ENCODE measurements at regions not wholly inside any gene's neighbourhood (a gene's known extent, or its start where the extent isn't known, plus 50 kb on each side); places are given as distances from the start of the nearest gene placed in this dataset.

DNA sequence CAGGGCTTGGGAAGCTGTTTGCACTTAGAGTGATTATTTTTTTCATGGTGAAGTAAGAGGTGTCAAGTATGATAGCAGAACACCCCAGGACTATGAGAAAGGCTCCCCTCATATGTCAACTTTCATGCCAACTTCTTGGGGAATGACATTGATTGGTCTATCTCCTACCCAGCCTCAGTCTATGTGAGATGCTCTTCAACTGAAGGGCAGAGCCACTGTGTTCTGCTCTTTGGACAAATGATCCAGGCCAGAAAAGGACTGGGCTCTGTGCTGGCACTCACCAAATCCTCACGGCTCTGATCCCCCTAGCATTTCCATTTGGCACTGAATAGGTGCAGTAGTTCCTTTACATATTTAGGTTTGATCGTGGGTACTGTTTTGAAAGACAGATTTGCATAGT, 151.1 kb downstream of the DMRT2 start:
- DNase-seq: no peak

DNA sequence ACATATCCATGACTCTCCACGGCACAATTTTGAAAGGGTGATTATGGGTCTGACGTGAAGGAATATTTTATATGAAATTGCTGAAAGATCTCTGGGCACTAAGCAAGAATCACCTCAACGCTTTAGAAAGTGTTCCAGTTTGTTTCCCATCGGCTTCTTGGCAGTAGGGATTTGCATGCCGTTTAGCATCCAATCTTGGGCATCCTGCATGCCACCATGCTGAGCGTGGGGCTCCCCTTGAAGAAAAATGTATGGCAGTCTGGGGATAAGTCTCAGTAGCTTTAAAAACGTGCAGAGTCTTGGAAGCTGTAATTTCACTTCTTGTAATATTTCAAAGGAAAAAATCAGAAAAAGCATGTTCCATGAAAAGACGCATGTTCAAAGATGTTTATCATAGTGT, 151.7 kb downstream of the DMRT2 start:
- no peak for DNase-seq

DNA sequence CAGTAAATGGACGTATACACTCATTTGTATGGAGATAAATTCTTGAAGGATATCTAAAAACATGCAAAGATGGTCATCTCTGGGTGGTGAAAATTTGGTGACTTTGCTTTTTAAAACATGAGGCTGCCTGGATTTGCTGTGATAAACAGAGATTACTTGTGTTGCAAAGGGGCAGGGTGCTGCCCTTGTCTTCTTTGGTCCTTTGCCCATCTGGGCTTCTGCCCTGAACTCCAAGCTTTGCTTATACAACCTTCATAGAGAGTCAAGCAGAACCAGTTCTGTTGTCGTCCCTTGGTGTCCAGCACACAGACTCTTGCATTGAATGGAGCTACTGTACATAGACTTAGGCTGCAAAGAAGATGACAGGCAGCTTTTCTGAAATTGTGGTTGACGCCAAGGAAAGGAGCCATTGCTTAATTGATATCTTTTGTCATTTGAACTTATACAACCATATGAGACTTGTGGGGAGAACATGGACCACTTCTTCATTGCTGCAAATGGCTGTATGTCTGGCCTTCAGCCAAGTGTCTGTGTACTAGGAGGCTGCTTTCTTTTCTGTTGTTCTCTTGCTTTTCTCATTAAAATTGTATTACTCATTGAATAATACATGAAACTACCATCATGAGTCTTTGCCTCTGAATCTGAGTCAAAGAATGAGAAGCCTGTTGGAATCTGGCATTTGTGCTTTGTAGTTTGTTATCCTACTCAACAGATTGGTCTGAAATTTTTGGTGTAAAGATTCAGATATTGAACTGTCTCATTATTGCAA, 152.5 kb downstream of the DMRT2 start:
- DNase-seq: no peak

DNA sequence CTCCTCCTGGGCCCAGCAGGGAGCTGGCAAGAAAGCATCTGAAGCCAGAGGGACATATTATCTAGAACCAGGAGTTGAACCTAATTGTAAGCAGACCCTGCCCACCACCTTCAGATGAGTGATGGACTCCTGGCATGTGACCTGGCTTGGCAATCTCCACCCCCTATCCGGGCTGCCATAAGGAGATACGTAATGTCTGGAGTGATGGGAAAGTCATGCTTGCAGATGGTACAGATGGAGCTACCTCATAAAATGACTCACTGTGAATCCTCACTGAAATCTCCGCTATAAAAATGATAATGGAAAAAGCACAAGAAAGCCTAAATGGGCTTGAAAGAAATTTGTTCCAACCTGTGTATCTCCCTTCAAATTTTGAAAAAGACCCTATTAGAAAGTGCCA, 157.5 kb downstream of the DMRT2 start:
- peak in 1 of 51 donors; percentile 47 for DNase-seq

DNA sequence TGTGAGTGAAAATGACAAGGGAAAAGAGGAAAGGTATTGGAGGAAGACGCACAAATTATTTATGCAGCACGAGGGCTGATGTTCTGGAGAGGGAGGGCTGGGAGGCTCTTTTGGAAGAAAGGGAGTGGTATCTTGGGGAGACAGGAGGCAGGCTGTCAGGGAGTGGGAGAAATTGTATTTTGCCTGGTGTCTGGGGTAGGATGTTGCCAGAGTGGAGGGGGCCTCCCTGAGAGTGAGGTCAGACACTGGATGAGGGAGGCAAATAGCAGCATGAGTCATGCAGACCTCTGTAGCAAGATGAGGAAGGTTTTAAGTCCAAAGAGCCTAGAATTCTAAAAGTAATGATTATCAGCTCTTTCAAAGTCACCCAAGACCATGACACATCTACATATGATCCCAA, 158.0 kb downstream of the DMRT2 start:
- peak in 1 of 51 donors; percentile 9 for DNase-seq

DNA sequence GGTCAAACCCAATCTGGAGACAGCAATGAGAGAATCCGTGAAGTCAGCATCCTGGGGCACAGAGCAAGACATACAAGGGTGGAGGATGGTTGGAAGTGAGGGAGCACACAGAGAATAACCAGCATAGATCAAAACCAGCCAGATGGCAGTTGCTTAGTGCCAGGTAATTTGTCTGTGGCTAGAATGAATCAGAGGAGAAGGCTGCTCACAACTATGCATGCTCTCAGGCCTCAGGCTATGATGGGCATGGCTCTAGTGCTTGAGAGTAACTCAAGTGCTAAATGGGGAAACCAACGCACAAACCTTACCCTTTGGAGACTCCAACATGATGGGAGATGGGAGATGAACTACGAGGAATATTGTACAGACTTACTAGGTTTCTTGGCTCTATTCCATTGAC, 160.8 kb downstream of the DMRT2 start:
- DNase-seq: no peak

DNA sequence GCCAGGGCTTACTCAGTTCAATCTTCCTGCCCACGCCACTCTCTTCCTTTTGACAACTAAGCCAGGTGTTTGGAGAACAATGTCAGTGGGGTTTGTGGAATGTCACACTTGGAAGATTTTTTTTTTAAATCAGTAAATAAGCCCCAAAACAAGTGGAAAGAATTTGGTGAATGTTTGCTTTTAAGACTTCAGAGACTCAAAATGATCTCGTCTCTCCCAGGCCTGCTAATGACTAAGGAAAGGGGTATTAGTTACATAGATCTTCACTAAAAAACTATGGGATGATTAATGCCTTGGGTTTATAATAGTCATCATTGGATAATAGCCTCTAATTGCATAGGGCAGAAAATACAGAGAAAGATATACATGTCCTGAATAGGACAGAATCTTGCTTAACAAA, 166.4 kb downstream of the DMRT2 start:
- no peak for DNase-seq

DNA sequence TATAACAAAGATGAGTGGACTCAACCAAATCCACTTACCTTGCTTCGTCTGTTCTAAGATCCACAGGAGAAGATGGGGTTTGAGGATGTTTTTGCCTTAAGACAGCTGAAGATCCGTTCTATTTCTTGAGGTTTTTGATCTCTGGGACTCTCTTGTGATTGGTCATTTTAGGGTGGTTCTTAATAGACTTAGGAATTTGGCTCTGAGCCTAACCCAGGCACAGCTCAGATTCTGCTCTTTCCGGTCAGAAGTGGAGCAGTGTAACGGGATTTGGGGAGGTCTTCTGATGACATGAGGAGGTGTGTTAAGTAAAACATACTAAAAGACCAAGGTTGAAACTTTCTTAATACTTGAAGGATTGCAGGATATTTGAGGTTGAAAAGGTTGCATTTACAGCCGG, 166.9 kb downstream of the DMRT2 start:
- DNase-seq: no peak

DNA sequence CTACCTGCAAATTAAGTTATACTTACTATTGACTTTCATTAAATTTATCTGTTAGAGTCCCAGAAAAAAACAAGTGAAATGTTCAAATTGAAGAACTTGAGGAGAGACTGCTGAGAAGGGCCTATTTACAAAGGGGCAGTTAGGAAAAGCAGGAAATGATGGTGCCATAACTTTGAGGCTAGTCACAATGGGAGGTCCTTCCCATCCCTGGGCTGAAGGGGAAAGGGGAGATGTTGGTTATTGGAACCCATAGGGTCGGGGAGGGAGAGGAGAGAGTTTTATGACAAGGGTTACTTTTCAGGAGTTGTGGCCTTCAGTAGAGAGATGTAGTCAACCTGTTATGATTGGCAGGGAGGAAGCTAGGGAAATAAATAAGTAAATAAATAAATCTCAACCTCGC, 169.1 kb downstream of the DMRT2 start:
- no peak for DNase-seq

DNA sequence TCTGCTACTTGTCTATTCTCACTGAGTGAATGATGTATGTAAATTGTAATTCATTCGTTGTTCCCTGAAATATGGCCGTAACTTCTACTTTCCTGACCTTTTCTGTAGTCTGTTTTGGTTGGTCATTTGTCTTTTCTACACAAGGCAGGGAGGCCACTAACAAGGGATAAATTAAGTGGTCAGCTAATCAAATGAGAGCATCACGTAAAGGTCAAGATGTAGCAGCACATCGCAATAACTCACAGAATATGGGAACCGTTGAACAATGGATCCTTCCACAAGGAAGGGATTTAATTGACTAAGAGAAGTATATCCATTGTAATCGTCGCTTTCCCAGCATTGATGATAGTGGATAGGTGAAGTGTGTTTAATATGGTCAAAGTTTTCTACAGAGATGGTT, 171.1 kb downstream of the DMRT2 start:
- no peak for DNase-seq

DNA sequence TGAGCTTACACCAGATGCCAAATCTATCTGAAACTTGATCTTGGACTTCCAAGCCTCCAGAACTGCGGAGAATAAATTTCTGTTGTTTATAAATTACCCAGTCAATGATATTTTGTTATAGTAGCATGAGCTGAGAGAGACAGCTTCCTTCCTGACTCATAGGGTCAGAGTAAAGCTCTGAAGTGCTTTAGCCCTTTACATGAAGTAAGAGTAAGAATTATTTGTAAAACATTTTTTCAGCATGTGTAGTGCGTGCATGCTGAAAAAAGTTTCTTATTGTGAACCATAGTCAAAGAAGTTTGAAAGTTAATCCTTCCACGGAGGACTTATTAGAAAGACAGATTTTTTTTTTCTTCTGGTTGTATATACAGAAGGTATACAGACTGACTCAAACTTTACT, 172.4 kb downstream of the DMRT2 start:
- no peak for DNase-seq

DNA sequence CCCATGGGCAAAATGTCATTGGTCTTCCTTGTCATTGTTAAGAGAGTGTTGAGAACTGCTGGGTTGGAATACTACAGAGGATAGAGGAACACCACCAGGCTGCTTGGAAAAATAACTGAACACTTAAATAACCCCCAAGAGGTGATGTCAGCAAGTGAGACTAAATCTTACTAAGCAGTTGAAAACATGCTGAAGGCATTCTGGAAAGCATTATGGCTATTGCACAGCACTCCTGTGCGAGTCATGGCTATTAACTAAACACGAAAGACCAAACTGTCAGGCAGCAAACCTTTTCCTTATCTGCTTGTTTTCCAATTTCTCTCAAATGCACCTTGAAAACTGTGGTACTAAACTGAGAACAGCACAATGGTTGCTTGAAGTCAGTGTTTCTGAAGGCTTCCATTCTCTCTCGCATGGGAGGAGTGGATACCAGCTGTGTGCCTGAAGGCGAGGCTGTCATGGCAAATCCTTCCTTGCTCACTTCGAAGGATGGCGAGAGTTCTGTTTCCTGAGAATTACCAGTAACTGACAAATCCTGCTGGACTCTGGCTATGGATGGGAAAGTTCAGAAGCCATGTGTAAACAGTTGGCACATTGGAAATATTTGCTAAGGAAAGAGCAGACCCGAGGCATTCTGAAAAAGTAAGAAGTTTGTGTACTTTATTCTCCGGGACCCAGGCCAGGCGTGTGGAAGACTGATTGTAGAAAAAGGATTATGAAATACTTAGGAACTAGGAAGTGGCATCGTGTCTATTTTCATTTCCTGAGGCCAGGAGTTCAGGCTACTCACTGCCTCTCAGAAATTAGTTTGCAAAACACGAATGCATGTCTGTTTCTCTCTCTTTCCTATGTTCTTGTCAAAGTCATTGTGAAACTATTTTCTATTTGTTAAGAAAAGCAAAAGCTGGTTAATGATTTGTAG, 182.1 kb downstream of the DMRT2 start:
- DNase-seq: peak in 1 of 51 donors; percentile 1

DNA sequence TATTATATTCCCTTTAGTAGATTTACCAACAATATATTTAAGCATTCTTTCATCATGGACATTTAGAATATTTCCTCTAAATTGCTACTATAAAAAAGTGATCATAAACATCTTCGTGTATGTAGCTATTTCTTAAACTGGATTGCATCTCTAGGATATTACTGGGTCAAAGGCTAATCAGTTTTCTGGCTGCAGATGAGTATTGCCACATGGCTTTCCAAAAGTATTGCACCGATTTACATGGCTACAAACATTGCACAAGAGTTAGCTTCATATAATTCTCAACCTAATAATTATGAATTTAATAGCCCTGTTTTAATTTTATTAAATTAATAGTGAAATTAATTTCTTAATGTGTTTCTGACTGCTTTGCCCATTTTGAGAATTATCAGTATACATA, 183.4 kb downstream of the DMRT2 start:
- DNase-seq: no peak

DNA sequence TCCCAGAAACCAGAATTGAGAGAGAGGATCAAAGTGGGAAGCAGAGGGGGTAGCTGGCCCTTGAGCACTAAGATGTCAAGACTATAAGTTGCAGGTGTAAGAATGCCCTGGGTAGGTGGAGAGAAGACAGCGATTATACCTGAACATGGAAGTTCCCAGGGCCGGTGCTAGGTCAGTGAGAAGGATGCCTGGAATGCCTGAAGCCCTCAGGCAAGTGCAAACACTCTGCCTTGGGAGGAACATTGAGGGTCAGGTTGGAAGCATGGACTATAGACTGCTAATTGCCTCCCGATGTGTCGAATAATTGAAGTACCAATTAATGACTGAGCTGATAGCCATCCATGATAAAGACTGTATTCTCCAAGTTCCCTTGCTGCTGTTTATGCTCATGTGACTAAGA, 185.5 kb downstream of the DMRT2 start:
- no peak for DNase-seq

DNA sequence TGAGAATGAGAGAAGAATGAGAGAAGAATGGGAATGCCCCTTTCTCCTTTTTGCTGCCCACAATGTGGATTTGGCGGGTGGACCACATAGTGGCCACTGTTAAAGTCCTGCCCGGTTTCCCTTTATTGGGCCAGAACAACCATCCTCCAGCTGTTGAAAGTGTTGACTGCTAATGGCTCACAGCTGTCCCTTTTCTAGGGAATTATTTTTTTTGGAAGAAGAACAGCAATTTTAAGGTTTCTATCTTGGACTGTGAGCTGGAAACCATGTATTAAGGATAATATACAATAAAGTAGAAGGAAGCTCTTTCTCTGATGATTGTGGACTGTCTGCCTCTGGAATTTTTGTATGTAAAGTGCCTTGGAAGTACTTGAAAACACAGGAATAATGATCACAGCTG, 185.9 kb downstream of the DMRT2 start:
- DNase-seq: no peak

DNA sequence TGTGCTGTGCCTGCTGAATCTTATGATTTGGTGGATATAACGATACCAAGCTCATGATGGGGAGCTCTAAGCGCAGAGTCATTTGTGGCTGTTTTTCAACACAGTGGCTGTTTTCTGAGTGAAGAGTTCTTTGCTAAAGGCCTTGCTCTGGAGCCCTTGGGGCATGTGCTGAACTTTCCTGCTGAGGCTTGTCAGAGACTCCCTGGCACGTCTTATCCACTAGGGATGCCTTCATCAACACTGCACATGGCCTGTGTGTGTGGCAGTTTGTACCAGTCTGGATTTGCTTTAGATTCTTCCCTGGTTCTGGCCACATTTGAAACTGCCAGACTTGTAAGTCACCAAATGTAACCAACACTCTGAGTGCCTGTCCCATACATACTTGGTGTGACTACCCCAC, 188.2 kb downstream of the DMRT2 start:
- DNase-seq: no peak

DNA sequence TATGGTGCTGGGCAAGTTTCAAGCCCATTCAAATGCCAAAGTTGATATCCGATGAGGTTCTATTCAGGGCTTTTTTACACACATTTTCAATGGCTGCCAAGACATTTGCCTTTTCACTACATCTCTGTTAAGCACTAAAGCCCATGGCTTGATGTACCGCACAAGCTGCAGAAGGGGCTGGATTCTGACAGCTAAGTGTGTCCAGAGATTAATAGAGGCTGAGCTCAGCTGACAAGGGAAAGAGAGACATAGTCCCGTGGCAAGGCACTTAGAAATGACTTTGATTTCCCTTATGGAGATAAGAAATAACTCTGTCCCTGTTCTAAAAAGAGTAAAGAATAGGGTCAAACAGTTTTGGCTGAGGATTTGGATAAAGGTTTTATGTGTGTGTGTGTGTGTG, 198.6 kb downstream of the DMRT2 start:
- no peak for DNase-seq

DNA sequence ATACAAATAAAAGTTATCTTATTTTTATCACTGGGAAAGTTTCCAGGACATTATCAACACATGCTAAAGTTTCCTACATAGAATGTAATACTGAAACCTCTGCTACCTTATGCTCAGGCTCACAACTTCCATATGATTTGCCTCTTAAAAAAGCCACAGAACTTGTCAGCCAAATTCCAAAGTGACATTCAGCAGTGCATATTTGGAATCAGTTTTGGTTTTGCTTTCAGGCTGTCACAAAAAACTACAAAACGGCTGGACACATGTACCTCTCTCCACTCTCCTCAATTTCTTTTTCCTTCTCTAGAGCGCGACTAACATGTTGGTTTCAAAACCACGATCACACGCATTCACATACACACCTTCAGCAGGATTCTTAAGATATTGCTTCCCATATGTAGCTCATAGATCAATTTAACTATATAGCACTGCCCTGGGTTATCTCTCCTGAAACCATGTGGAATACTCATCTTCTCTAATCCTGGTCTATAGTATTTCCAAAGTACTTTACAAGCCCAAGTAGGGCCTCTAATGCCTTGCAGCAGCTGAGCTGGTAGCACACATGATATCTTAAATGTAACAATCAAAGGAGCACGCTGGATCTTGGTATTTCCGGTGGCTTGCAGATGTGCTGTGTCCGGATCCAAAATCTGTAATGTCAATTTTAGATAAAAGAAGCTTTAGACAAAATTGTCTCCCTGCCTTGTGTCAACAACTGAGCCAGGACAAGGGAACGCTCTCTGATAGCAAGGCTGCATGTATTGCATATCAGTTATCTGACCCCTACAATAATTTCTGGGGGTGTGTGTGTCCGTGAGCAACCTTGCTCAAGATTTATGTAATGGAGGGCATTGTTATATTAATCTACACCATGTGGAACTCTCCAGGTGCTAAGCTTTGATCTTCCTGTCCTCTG, 203.2 kb downstream of the DMRT2 start:
- DNase-seq: no peak

DNA sequence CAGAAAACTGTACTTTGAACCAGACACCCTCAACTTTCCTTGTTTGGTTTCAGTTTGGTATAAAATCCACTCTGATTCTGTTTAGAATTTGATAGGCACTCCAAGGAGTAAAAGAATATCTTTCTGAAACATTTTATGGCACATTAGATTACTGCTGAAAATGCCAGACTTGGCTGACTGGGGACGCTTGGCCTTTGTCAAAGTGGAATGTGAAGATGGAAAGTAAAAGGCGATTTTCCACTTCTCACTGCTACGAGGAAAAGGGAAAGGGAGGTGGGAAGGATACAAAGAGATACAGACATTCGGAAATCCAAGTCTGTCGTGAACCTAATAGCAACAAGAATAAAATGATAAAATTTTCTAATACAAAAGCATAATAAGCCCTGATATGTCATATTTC, 203.9 kb downstream of the DMRT2 start:
- no peak for DNase-seq

DNA sequence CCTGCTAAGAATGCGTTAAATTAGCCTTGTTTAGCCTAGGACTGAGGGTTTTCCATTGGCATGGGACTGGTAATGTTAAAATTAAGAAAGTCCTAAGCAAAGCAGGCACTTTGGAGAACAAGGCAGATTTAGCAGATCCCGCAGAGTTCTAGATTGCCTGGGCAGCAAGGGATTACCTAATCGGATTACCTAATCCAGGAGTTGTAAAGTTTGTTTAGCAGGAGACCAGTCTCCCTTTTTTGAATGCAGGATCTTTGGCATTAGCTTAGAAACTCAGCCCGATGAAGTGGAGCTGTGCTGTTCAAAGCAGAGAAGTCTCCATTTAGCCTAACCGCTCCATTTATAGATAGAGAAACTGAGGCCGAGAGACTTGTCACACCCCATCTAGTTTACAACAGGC, 206.0 kb downstream of the DMRT2 start:
- no peak for DNase-seq

DNA sequence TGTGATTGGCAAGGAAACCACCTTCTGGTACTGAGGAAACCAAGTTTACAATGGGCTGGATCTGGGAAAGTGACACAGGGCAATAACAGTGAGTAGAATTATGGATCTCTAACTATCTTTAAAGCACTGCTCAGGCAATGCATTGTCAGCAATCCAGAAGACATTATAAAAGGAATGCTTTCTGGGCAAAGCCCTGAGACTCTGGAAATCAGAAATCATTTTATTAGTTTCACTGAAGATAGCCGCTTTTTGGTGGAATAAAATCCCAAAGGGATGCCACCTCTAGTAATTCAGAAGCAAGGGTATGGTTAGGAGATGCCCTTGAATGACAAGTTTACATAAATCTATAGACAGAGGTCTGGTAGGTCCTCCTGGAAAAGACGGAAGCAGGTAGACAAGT, 211.1 kb downstream of the DMRT2 start:
- no peak for DNase-seq

Measured in hypothalamus (tissue), 51 donors.